Neural cell (in vitro differentiated cells): ENCODE measurements at regions not wholly inside any gene's neighbourhood (a gene's known extent, or its start where the extent isn't known, plus 50 kb on each side); places are given as distances from the start of the nearest gene placed in this dataset.

ENCODE experiments used
- H2AFZ ChIP-seq: fragments of 200-600, 300-800 bp; sonication (generic), shearing (Covaris generic); 2 replicates; pipeline ENCODE4 v1.6.0; 2014; ENCODE audit warnings: low read depth, mild to moderate bottlenecking, antibody characterized with exemption, low read length, moderate library complexity
- H3F3A ChIP-seq: fragments of 200-600 bp; shearing (Covaris generic); 2 replicates; pipeline ENCODE4 v1.6.1; 2016; ENCODE audit warnings: mild to moderate bottlenecking, moderate library complexity, mixed read lengths, antibody characterized with exemption, low read length; ENCODE audit not compliant: insufficient read depth, poor library complexity, severe bottlenecking
- H3K27ac ChIP-seq: fragments of 200-600, 300-800 bp; sonication (generic), shearing (Covaris generic); 2 replicates; pipeline ENCODE4 v1.5.1; 2014; ENCODE audit warnings: mild to moderate bottlenecking, low read length, moderate library complexity
- H3K27me3 ChIP-seq: fragments of 300-800, 200-600 bp; sonication (generic), shearing (Covaris generic); 2 replicates; pipeline ENCODE4 v1.6.0; 2014; ENCODE audit warnings: mild to moderate bottlenecking, low read depth, low read length, moderate library complexity; ENCODE audit not compliant: insufficient read depth
- H3K36me3 ChIP-seq: fragments of 300-800, 200-600 bp; sonication (generic), shearing (Covaris generic); 2 replicates; pipeline ENCODE4 v1.5.1; 2014; ENCODE audit warnings: mild to moderate bottlenecking, antibody characterized with exemption, low read length, moderate library complexity; ENCODE audit not compliant: insufficient read depth
- H3K4me2 ChIP-seq: fragments of 300-800, 200-600 bp; sonication (generic), shearing (Covaris generic); 2 replicates; pipeline ENCODE4 v1.6.0; 2014; ENCODE audit warnings: mild to moderate bottlenecking, low read length
- H3K4me3 ChIP-seq: fragments of 300-800, 200-600 bp; sonication (generic), shearing (Covaris generic); 2 replicates; pipeline ENCODE4 v1.5.1; 2014; ENCODE audit warnings: mild to moderate bottlenecking, low read length, moderate library complexity
- H3K79me2 ChIP-seq: fragments of 200-600 bp; shearing (Covaris generic); replicated peaks from 2 replicates; pipeline ENCODE4 v1.6.0; 2014; ENCODE audit warnings: mild to moderate bottlenecking, low read length, moderate library complexity; ENCODE audit not compliant: insufficient read depth
- H3K9ac ChIP-seq: fragments of 300-800, 200-600 bp; sonication (generic), shearing (Covaris generic); 2 replicates; pipeline ENCODE4 v1.6.1; 2016; ENCODE audit warnings: mild to moderate bottlenecking, low read length, mixed read lengths
- H3K9me2 ChIP-seq: fragments of 200-600 bp; shearing (Covaris generic); 2 replicates; pipeline ENCODE4 v1.6.1; 2016; ENCODE audit warnings: mild to moderate bottlenecking, low read length, mixed read lengths; ENCODE audit not compliant: insufficient read depth
- H3K9me3 ChIP-seq: fragments of 200-600, 300-800 bp; sonication (generic), shearing (Covaris generic); 2 replicates; pipeline ENCODE4 v1.6.1; 2016; ENCODE audit warnings: mild to moderate bottlenecking, mixed run types, low read length, moderate library complexity, mixed read lengths
- H4K20me1 ChIP-seq: fragments of 200-600 bp; shearing (Covaris generic); 2 replicates; pipeline ENCODE4 v1.6.1; 2016; ENCODE audit warnings: mild to moderate bottlenecking, mixed run types; ENCODE audit not compliant: insufficient read depth
- EP300 ChIP-seq: fragments of 450-650 bp; conservative IDR thresholded peaks from 2 replicates; pipeline ENCODE4 v1.6.1; 2014; ENCODE audit warnings: antibody characterized with exemption, mild to moderate bottlenecking, moderate library complexity; ENCODE audit not compliant: poor library complexity, severe bottlenecking
- EZH2 ChIP-seq: fragments of 200-600, 300-800 bp; shearing (Covaris generic), sonication (generic); IDR thresholded peaks from 2 replicates; pipeline ENCODE4 v1.6.1; 2014; ENCODE audit warnings: antibody characterized with exemption, low read length, borderline replicate concordance, mild to moderate bottlenecking; ENCODE audit not compliant: insufficient read depth, poor library complexity, severe bottlenecking
- MXI1 ChIP-seq: fragments of 450-650 bp; conservative IDR thresholded peaks from 2 replicates; pipeline ENCODE4 v1.6.1; 2014; ENCODE audit warnings: antibody characterized with exemption, mild to moderate bottlenecking; ENCODE audit not compliant: poor library complexity, severe bottlenecking
- POLR2AphosphoS5 ChIP-seq: IDR thresholded peaks from 2 replicates; pipeline ENCODE4 v1.6.1; 2012
- RAD21 ChIP-seq: fragments of 450-650 bp; conservative IDR thresholded peaks from 2 replicates; pipeline ENCODE4 v1.6.1; 2014; ENCODE audit warnings: antibody characterized with exemption, mild to moderate bottlenecking, moderate library complexity
- REST ChIP-seq: IDR thresholded peaks from 2 replicates; pipeline ENCODE4 v1.6.1; 2012; ENCODE audit warnings: borderline replicate concordance
- SMC3 ChIP-seq: fragments of 450-650 bp; conservative IDR thresholded peaks from 2 replicates; pipeline ENCODE4 v1.6.1; 2014; ENCODE audit warnings: antibody characterized with exemption, mild to moderate bottlenecking, moderate library complexity; ENCODE audit not compliant: poor library complexity
- TAF1 ChIP-seq: IDR thresholded peaks from 2 replicates; pipeline ENCODE4 v1.6.1; 2012; ENCODE audit warnings: low read depth
- TF ChIP-seq, protein P1 (sequence below): fragments of 450-650 bp; IDR thresholded peaks from 2 replicates; pipeline ENCODE4 v1.5.1; 2014; ENCODE audit warnings: antibody characterized with exemption, mild to moderate bottlenecking, moderate library complexity; ENCODE audit not compliant: poor library complexity, severe bottlenecking

GRCh38 chr6:33950891-33951889, 147.4 kb upstream of the MLN start:
- H3K9me3 ChIP-seq = no peaks in the 10 kb centered on the region
- no peak overlapping the region for H2AFZ ChIP-seq
- H3K79me2 ChIP-seq = no peaks in the 10 kb centered on the region
- H3K4me3 ChIP-seq = no peak overlapping the region
- no peaks in the 10 kb centered on the region for H3F3A ChIP-seq
- no peak overlapping the region for H3K27ac ChIP-seq
- TF ChIP-seq SMC3 = no peak
- TF ChIP-seq EZH2 = no peak
- no peak for TF ChIP-seq RAD21
- no peak for TF ChIP-seq TAF1
- TF ChIP-seq EP300 = no peak
- TF ChIP-seq REST = no peak
- TF ChIP-seq, protein P1, sequence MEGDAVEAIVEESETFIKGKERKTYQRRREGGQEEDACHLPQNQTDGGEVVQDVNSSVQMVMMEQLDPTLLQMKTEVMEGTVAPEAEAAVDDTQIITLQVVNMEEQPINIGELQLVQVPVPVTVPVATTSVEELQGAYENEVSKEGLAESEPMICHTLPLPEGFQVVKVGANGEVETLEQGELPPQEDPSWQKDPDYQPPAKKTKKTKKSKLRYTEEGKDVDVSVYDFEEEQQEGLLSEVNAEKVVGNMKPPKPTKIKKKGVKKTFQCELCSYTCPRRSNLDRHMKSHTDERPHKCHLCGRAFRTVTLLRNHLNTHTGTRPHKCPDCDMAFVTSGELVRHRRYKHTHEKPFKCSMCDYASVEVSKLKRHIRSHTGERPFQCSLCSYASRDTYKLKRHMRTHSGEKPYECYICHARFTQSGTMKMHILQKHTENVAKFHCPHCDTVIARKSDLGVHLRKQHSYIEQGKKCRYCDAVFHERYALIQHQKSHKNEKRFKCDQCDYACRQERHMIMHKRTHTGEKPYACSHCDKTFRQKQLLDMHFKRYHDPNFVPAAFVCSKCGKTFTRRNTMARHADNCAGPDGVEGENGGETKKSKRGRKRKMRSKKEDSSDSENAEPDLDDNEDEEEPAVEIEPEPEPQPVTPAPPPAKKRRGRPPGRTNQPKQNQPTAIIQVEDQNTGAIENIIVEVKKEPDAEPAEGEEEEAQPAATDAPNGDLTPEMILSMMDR = no peak
- no peak for TF ChIP-seq MXI1
- no peak for TF ChIP-seq POLR2AphosphoS5
- no peaks in the 10 kb centered on the region for H3K9me2 ChIP-seq
- H3K4me2 ChIP-seq = no peak overlapping the region
- no peaks in the 10 kb centered on the region for H4K20me1 ChIP-seq
- no peak overlapping the region for H3K9ac ChIP-seq
- H3K36me3 ChIP-seq = no peaks in the 10 kb centered on the region
- H3K27me3 ChIP-seq = no peaks in the 10 kb centered on the region

DNA sequence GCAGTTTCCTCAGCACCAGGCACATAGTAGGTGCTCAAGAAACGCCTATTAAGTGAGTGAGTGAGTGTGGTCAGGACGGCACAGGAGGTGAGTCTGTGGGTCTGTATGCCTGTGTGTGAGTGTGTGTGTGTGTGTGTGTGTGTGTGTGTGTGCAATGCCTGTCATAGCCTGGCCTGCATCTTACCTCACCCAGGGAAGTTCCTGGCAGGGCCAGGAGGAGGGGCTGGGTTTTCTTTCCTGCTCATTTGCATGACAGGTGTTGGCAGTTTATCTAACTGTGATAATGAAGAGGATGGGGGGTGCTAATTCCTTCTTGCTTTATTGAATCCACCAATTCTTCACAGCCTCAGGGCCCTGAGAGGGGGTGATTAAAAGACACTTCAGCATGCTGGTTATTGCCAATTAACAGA, 146.7 kb upstream of the MLN start:
- Histone ChIP-seq H3K9ac (no peak overlapping the region), H3K27ac (no peak overlapping the region), H3K79me2 (no peaks in the 10 kb centered on the region), H3K4me3 (no peak overlapping the region), H3K9me2 (no peaks in the 10 kb centered on the region), H4K20me1 (no peaks in the 10 kb centered on the region), H3K4me2 (no peak overlapping the region), H3F3A (no peaks in the 10 kb centered on the region), H2AFZ (no peak overlapping the region), H3K27me3 (no peaks in the 10 kb centered on the region), H3K9me3 (no peaks in the 10 kb centered on the region), H3K36me3 (no peaks in the 10 kb centered on the region)
- TF ChIP-seq EZH2 (no peak), REST (no peak), MXI1 (no peak), RAD21 (no peak), SMC3 (no peak), TAF1 (no peak), POLR2AphosphoS5 (no peak), EP300 (no peak)
- TF ChIP-seq, protein P1 = no peak
